Endothelial cell (in vitro differentiated cells): ENCODE measurements at regions not wholly inside any gene's neighbourhood (a gene's known extent, or its start where the extent isn't known, plus 50 kb on each side); places are given as distances from the start of the nearest gene placed in this dataset.

ENCODE experiments used
- DNase-seq: peaks from one replicate; pipeline ENCODE4 v3.0.0; 2021; ENCODE audit warnings: low spot score
- H3K27ac Mint-ChIP-seq: one replicate; pipeline ENCODE4 v1.8.0; 2021; ENCODE audit warnings: mixed read lengths, inconsistent platforms; ENCODE audit not compliant: unreplicated experiment
- H3K27me3 Mint-ChIP-seq: one replicate; pipeline ENCODE4 v1.8.0; 2021; ENCODE audit warnings: mild to moderate bottlenecking, moderate library complexity, mixed read lengths, inconsistent platforms; ENCODE audit not compliant: unreplicated experiment
- H3K36me3 Mint-ChIP-seq: one replicate; pipeline ENCODE4 v1.8.0; 2021; ENCODE audit warnings: mild to moderate bottlenecking, low read depth, mixed read lengths, inconsistent platforms; ENCODE audit not compliant: unreplicated experiment
- H3K4me1 Mint-ChIP-seq: one replicate; pipeline ENCODE4 v1.8.0; 2021; ENCODE audit warnings: mild to moderate bottlenecking, mixed read lengths, inconsistent platforms; ENCODE audit not compliant: unreplicated experiment
- H3K4me3 Mint-ChIP-seq: one replicate; pipeline ENCODE4 v1.8.0; 2021; ENCODE audit warnings: mild to moderate bottlenecking, mixed read lengths, inconsistent platforms; ENCODE audit not compliant: unreplicated experiment
- H3K9me3 Mint-ChIP-seq: one replicate; pipeline ENCODE4 v1.8.0; 2021; ENCODE audit warnings: mixed read lengths, inconsistent platforms; ENCODE audit not compliant: unreplicated experiment
- CTCF ChIP-seq: fragments of 200-600 bp; sonication (generic); IDR thresholded peaks from one replicate; pipeline ENCODE4 v1.5.0; 2021; ENCODE audit warnings: antibody characterized with exemption; ENCODE audit not compliant: unreplicated experiment

- H3K4me1 Mint-ChIP-seq, result peaks cover 6% of the 10 kb centered on the region
- no peak for TF ChIP-seq CTCF
- no peak overlapping the region for H3K4me3 Mint-ChIP-seq
- H3K27ac Mint-ChIP-seq, result no peak overlapping the region
- no peaks in the 10 kb centered on the region for H3K36me3 Mint-ChIP-seq
- no peaks in the 10 kb centered on the region for H3K27me3 Mint-ChIP-seq
- no peak for DNase-seq
- no peaks in the 10 kb centered on the region for H3K9me3 Mint-ChIP-seq
Measured at GRCh38 chr6:131419702-131420101, 153.3 kb upstream of the ARG1 start.

DNA sequence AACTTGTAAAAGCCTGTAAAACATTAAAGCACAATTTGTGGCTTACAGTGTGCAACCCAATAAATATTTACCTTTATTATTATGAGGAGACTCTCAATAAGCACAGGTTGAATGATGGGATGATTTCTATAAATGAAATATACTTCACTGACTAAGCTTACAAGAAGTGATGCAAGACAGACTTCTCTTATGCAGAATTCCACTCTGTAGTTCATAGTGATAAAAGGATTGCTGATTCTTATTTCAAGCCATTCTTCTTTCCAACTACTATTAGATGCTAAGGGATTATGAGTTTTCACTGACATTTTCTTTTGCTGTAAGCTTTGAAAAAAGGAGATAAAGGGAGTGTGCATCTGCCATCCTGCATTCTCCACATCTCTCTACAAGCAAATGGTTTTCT, 149.0 kb upstream of the ARG1 start:
- H3K4me1 Mint-ChIP-seq, result peaks cover 6% of the 10 kb centered on the region
- no peak for DNase-seq
- H3K27ac Mint-ChIP-seq, result no peak overlapping the region
- no peaks in the 10 kb centered on the region for H3K27me3 Mint-ChIP-seq
- no peaks in the 10 kb centered on the region for H3K36me3 Mint-ChIP-seq
- no peak overlapping the region for H3K4me3 Mint-ChIP-seq
- no peak for TF ChIP-seq CTCF
- no peaks in the 10 kb centered on the region for H3K9me3 Mint-ChIP-seq

DNA sequence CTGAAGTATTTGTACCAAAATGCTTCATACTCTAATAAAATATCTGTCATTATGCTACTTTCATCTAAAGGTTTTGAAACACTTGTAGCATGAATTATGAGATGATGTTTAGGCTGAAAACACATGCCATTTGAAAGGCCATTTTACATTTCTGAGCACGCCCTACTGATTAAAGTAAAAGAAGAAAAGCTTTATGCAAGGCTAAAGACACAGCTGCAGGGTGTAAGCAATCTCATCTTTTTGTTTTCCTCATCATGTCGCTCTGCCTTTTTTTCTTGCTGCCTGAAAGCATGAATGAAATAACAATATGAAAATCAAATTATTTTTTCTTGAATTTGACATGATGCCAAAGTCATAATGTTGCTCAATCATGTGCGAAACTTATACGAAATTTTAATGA, 148.6 kb upstream of the ARG1 start:
- peaks cover 6% of the 10 kb centered on the region for H3K4me1 Mint-ChIP-seq
- H3K36me3 Mint-ChIP-seq, result no peaks in the 10 kb centered on the region
- no peaks in the 10 kb centered on the region for H3K27me3 Mint-ChIP-seq
- H3K9me3 Mint-ChIP-seq, result no peaks in the 10 kb centered on the region
- TF ChIP-seq CTCF, result no peak
- no peak overlapping the region for H3K27ac Mint-ChIP-seq
- H3K4me3 Mint-ChIP-seq, result no peak overlapping the region
- no peak for DNase-seq

- Mint-ChIP-seq H3K27me3 (peaks cover 2% of the 10 kb centered on the region), H3K27ac (no peak overlapping the region), H3K4me3 (no peak overlapping the region), H3K36me3 (no peaks in the 10 kb centered on the region), H3K9me3 (no peaks in the 10 kb centered on the region), H3K4me1 (peaks cover under 1% of the 10 kb centered on the region)
- DNase-seq, result no peak
- TF ChIP-seq CTCF, result no peak
Measured at GRCh38 chr6:131427434-131428058, 145.5 kb upstream of the ARG1 start.

DNA sequence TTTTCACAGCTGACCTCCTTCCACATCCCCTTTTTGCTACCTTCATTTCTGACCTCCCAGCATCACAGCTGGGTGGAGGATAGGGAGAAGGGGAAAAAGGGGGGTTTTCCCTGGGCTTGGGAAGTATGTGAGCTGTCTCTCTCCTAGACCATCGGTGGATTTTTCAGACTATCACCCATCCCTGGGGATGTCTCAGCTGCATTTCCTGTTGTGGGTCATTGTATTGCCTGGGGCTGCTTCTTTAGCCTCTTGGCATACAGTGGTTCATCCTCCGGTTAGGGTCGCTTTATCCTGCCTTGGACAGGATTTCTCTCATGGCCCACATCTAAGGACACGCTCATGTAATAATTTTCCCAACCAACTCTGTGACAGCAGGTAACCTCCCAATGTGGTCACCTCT, 142.5 kb upstream of the ARG1 start:
- no peak overlapping the region for H3K27ac Mint-ChIP-seq
- H3K36me3 Mint-ChIP-seq, result no peaks in the 10 kb centered on the region
- no peaks in the 10 kb centered on the region for H3K4me1 Mint-ChIP-seq
- no peak overlapping the region for H3K4me3 Mint-ChIP-seq
- DNase-seq, result no peak
- peaks cover 2% of the 10 kb centered on the region for H3K27me3 Mint-ChIP-seq
- no peak for TF ChIP-seq CTCF
- no peaks in the 10 kb centered on the region for H3K9me3 Mint-ChIP-seq
